DND-41 (cell line): ENCODE measurements at regions not wholly inside any gene's neighbourhood (a gene's known extent, or its start where the extent isn't known, plus 50 kb on each side); places are given as distances from the start of the nearest gene placed in this dataset.

ENCODE experiments used
- EZH2 ChIP-seq: IDR thresholded peaks from 3 replicates; pipeline ENCODE4 v1.6.1; 2012; ENCODE audit warnings: borderline replicate concordance, low read depth, mild to moderate bottlenecking, moderate library complexity, low read length, inconsistent platforms; ENCODE audit not compliant: severe bottlenecking
- TF ChIP-seq, protein P1 (sequence below): IDR thresholded peaks from 2 replicates; pipeline ENCODE4 v1.5.1; 2012; ENCODE audit warnings: borderline replicate concordance, low read length, moderate library complexity, mild to moderate bottlenecking; ENCODE audit not compliant: poor library complexity, severe bottlenecking; ENCODE audit errors: extremely low read depth

- TF ChIP-seq, protein P1, sequence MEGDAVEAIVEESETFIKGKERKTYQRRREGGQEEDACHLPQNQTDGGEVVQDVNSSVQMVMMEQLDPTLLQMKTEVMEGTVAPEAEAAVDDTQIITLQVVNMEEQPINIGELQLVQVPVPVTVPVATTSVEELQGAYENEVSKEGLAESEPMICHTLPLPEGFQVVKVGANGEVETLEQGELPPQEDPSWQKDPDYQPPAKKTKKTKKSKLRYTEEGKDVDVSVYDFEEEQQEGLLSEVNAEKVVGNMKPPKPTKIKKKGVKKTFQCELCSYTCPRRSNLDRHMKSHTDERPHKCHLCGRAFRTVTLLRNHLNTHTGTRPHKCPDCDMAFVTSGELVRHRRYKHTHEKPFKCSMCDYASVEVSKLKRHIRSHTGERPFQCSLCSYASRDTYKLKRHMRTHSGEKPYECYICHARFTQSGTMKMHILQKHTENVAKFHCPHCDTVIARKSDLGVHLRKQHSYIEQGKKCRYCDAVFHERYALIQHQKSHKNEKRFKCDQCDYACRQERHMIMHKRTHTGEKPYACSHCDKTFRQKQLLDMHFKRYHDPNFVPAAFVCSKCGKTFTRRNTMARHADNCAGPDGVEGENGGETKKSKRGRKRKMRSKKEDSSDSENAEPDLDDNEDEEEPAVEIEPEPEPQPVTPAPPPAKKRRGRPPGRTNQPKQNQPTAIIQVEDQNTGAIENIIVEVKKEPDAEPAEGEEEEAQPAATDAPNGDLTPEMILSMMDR, result no peak
- no peak for TF ChIP-seq EZH2
Observed at GRCh38 chr21:36263797-36264196, 56.2 kb upstream of the MORC3 start.
